NCI-H1930 (cell line): ENCODE measurements at regions not wholly inside any gene's neighbourhood (a gene's known extent, or its start where the extent isn't known, plus 50 kb on each side); places are given as distances from the start of the nearest gene placed in this dataset.
A peak's percentile ranks its signal among the peaks of the same experiment; 100 is the strongest.

ENCODE experiments used
- DNase-seq, 2 experiments: peaks; one replicate each; lab custom pipeline; 2025; lab: John Stamatoyannopoulos, UW

DNA sequence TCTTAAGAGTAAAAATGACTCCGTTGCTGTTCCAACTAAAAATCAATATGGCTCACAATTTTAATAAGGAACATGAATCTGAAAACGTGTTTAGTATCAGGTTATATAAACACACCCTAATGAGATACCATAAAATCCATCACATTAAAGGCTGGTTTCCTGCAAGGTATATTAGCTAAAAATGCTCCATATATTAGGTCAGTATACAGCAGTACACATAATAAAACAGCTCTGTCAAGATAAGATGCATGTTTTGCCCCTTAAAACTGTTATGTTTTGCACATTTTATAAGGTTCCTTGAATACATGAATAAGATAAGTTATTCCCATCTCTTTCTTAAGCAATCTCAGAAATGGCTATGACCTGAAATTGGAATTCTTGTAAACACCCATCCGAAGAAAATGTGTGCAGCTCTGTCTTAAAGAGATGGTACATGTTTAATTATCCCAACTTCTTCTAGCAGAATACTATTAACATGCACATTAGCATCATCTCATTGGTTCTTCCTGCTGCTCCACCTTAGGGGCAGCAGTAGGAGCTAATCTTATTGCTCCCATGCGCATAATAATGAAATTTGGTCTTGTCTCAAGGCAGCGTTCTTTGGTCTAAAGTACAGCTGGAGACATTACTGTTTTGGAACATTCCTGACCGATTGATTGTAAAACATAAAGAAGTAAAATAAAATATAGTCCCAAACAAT lies 836.1 kb upstream of the FANCL start:
- no peak for DNase-seq

DNA sequence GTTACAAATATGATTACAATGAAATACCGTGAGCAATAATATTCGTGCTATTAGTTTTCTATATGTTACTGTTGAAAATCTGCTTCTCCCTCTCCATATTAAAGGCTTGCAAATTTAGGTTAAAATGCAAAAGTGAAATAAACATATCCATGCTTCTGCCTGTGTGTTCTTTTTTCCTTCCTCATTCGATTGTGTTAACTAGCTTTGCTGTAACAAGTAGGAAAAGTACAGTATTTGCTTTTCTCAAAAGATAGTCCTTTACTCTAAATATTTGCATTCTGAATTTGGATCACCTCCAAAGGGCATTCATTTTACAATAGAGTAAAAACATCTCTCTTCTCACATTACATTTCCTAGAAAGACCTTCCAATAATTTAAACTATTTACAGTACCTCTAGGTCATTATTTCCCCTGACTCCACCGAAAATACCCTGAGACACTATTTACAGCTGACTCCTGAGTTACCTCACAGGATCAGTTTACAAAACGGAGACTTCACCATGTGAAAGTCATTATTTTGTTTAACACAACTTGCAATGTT lies 835.0 kb upstream of the FANCL start:
- peak in 1 of 2 experiments; percentile 77 for DNase-seq

DNA sequence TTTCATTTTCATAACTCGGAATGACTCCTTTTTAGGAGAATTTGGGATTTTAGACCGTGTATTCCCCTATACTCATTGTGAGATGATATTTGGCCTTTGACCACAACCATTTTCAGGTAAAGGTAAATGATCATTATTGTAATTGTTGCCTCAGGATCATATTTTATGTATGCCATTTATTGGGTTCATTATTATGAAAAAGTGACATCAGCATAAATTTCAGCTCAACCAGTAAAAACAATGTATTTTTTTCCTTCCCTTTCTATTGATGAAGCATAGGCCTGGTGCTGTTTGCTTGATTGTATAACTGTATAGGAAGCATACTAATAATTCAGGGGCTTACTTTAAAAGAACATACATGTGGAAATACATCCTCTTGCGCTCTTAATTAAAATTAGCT lies 832.9 kb upstream of the FANCL start:
- no peak for DNase-seq

DNA sequence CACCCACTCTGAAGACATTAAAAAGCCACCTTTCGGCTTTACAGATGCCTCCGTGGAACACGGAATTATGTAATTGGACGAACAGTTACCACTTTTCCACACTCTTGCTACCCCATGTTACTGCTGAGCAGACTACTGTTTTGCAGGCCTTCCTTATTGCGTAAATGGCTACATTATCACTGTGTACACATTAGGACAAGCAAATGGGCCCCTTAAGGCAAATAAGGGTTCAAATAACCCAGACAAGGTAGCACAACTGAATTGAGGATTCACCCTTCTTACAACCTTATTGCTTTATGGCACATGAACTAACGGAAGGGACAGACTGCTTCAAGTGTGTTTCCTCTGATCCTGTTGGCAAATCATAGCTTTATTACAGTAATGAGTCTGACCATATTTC lies 832.2 kb upstream of the FANCL start:
- DNase-seq: peak in 1 of 2 experiments; percentile 7

DNA sequence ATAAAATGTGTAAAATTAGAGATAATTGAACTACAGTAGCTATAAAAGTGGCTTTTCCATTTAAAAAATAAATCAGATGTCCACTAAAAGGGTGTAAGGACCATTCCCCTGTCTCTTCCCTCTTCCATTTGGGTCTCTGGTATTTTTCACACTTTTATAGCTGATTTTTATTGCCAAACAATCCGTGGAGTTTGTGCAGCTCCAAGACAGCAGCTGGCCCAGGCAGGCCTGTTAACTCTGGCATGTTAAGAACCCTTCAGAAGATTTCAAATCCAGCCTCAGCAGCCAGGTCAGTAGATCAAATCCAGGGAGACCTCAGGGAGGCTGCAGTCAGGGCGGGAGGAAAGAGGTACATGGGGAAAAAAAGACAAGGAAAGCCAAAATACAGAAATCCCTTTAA lies 827.1 kb upstream of the FANCL start:
- DNase-seq: no peak

DNA sequence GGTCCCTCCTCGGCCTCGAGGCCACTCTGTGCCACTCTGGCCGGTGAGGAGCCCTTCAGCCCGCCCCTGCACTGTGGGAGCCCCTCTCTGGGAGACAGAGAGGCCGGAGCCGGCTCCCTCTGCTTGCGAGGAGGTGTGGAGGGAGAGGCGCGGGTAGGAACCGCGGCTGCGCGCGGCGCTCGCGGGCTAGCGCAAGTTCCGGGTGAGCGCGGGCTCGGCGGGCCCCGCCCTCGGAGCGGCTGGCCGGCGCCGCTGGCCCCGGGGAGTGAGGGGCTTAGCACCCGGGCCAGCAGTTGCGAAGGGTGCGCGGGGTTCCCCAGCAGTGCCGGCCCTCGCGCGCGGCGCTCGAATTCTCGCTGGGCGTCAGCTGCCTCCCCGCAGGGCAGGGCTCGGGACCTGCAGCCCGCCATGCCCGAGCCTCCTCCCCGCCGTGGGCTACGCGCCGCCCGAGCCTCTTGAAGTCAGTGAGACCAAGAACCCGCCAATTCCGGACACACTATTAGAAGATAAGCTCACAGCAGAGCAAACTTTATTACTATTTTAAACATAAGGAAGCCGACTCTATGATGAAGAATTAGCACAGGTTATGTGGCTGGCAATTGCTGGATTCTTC lies 825.8 kb upstream of the FANCL start:
- no peak for DNase-seq

DNA sequence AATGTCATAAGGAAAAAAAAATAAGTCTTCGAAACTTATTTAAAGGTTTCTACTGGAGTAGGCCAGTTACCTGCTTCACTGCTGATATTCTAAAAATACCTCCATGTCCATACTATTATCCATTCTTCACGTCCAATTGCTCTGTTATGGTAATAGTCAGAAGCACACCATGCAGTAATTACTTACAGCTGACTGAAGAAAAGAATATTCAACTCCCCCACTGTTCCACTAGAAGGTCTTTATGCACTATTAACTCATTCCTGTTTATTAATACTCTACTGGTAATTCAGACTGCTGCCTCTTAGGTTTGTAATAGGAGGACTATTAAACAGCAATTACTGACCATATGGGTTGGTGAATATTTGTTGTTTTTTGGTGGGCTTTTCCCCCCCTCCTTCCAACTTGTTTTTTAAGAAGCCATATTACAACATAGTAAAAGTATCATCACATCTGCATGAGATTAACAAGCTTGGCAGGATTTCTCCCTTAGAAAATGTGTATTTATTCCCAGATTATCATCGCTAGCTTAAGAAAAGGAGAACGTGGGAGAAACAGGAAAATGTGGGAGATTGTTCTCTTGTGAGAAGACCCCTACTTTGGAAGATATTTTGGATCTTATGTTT lies 806.4 kb upstream of the FANCL start:
- DNase-seq: no peak

DNA sequence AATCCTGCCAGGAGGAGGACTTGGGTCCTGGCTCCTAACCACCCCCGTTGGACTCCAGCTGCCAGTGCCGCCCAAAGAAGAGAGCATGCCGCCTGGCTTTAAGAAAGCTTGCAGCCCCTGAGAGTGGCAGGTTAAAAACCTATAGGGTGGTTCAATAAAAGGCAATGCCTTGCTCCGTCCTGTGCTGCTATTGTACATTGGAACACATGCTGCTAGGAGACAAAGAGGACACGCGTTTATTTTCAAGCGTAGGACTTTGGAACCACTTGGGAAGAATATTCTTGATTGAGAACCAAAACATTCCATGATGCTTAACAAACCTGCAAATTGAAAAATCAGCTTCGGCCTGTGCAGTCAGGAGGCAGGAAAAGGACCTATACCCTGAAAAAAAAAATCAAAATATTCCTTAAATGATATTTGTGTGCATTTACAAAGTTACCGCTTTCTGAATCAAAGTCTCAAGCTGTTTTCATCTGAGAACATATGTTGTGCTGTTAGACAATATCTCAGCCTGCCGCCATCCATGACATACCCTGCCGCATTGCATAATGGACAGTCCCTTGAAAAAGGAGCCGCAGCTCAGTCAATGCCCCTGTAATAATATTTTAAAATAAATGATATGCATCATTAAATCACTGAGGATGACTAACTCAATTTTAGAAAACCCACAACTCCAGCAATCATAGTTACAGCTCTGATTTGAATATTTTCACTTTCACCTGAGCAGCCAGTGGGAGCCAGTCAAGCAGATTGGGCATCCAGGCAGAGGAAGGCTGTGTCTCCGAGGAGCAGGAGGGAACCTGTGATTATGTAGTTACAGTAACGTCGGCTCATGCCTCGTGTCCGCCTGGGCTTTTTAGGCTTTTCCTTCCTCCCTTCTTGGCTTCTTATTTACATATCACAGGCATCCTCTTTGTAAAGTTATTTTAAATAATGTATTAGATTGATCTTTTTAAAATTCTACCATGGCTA lies 805.6 kb upstream of the FANCL start:
- DNase-seq: no peak

DNA sequence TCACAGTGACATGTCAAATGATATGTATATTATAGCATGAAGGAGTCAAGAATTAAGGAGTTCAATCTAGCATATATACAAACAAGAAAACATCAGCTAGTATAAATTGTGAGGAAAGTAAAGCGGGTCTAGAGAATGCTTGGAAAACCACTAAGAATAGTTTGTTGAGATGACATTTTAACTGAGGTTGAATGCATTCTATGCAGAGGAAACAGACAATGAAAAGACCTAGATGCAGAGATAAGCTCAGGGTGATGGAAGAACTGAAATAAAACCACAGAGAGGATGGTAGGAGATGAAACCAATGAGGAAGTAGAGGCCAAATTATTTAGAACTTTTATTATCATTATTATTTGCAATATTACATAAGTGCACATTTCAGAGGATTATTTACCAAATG lies 803.6 kb upstream of the FANCL start:
- DNase-seq: no peak

DNA sequence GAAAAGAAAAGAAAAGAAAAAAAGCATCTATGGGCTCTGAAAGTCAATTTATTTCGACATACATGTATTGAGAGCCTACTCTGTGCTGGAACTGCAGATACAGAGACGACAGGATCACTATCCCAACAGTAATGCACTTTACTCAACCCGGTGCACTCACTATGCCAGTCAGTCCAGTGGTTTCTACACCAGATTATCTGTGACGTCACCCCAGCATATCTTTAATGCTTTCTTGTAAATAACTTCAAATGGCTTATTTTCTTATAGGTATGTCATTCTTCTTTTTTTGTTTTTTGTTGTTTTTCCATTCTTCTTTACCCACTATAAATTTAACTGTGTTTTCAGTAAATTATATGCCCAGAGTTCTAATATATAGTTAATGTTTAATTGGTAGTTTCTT lies 800.0 kb upstream of the FANCL start:
- no peak for DNase-seq

DNA sequence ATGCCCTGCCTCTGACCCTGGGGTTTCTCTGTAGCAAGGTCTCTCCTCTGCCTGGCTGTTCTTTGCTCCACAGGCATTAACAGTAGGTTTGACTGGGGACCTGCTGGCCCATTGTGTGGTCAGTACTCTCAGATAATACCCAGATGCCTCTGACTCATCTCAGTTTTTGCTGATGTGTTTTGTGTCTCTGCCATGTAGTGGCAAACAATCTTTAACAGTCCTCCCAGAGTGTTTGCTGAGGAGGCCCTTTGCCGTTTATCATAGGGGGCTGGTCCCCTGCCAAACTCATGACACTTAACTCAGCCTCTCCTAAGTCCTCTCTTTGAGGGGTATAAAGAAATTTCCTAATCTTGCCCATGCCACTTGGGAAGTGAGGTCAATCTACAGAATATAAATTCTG lies 793.7 kb upstream of the FANCL start:
- DNase-seq: peak in 1 of 2 experiments; percentile 23

DNA sequence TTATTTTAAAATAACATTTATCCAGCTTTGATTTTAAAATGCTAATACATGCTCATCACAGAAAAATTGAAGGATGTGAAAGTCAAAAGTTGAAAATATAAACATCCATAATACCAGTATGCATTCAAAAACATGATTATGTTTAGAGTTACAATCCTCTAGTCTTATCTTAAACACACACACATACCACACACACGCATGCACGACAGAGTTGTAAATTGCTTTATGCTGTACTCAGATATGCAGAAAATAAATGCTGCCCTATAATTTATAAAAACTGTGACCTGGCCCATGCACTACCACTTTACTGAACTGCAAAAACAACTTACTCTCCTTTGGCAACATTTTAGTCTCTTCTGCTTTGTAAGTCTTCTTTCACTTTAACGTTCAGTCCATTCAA lies 793.0 kb upstream of the FANCL start:
- no peak for DNase-seq

DNA sequence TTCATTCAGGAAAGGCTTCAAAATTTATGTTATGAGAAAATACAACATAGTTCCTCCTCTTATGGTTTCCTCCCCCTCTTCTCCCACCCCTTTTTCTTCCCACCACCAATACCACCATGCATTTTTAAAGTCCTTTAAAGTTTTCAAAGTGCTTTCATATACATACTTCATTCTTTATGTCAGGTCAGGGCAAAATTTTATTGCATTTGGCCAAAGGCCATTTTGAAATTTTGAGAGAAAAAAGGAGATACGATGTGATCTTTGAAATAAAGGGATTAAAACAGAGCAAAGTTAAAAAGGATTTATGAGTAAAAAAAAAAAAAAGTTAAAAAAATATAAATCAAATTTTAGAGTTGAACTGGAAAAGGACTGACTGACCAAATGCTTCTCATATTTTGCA lies 792.5 kb upstream of the FANCL start:
- DNase-seq: no peak

DNA sequence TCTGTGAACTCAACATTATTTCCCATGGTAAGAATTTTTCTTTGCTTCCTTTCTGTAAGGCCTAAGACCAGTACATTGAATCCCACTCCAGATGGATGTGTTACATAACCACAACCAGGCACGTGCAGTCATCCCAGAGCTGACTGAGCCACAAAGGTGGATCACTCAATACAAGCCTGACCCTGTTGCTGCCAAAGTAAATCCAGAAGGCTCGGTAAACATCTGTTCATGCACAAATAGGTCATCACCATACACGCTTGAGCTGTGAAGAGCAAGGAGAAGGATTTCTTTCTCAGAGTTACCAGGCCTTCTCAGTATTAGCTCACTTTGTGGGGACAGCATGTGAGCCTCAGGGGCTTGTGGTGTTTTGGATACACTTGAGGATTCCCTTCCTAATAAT lies 791.4 kb upstream of the FANCL start:
- DNase-seq: no peak

DNA sequence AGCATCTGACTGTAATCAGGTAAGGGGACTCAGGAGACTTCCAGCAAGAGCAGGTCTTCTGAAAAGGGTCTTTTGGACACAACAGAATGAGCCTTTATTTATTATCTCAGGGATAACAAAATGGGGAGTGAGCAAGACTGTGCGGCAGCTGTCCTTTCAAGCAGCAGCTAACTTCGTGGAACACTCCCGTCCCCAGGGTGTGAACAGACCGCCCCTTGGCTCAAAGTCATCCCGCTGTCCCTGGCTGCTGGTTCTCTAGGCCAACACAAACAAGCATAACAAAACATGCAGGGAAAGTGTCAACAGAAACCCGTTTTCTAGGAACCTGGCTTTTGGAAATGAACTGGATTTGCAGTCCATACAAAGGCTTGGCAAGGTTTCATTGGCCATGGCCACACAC lies 787.9 kb upstream of the FANCL start:
- DNase-seq: no peak

DNA sequence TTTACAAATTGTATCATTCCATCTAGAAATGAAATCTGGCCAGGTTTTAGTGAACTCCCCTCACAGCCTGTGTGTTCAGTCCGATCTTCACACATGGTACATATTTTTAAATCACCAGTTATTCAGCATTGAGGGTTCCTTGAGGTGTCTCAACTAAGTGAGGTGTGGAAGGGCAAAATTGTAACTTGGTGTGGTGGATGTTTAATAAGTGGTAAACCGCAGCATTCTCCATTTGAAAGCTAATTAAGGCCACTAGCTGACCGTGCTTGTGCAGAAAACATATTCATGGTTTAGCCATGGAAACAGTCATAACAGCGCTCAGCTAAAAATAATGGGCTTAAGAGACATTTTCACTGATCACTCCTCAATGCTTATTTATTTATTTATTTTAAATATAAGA lies 786.2 kb upstream of the FANCL start:
- DNase-seq: no peak

DNA sequence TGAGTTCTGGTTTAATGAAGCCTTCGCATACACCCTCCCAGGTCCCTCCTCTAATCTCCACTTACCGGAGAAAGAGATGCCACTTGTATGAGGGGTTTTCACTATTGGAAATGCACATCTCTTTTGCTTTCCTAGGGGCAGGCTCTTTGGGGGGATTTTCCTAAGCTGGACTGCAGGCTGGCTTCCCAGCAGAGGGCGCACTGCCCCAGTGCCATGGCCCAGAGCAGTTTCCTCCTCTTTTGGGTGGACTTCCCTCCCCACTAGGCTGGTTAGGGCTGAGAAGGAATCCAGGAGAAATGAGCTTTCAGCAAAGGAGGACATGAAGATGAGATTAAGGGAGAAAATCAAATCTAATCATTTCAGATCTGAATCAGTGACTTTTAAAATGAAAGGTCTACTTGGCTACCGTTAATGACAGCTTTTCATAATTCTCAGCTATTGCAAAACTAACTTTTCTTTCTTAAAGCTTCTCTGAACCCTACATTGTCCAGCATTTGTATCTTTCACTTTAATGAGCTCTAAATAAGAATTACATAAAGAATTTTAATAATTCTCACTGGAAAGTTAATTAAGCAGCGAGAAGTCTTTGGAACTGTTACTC lies 784.1 kb upstream of the FANCL start:
- DNase-seq: no peak

DNA sequence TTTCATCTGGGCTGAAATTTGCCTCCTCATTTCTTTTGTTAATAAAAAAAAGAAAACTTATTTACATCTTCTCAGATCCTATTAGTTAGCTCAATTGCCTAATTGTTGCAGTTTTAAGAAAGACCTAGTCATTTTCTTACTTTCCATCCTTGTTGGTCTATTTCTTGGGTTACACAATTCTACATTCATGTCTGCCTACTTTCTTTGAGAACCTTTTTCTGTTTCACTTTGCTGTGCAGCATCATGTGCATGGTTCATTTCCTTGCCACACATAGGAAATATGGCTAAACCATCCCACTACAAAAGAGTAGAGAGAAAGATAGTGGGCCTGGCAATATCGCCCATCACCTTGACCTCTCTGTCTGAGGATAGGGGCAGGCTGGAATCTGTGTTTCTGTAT lies 780.7 kb upstream of the FANCL start:
- DNase-seq: no peak

DNA sequence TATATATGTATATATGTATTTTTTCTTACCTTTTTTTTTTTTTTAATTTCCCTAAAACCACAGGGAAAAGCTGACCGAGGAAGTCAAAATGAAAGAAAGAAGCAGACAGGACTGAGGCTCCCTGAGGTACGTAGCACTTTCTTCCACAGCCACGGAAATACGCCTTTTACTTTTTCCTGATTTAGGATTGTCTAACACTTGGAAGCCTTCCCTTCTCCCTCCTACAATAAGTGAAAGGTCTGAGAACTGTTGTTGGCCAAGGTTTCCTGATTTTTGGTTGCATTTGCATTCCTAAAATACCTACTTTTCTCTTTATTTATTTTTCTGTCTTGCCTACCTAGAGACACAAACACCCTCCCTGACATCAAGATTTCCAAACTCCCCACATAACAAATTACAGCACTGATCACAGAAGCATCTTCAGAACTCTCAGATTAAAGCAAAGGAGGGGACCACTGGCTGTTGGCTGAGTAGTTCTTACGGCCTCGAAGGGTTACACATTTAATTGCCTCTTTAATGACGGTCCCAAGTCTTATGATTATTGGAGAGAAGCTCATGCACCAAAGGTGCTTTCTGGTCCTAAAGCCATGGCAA lies 778.5 kb upstream of the FANCL start:
- no peak for DNase-seq

DNA sequence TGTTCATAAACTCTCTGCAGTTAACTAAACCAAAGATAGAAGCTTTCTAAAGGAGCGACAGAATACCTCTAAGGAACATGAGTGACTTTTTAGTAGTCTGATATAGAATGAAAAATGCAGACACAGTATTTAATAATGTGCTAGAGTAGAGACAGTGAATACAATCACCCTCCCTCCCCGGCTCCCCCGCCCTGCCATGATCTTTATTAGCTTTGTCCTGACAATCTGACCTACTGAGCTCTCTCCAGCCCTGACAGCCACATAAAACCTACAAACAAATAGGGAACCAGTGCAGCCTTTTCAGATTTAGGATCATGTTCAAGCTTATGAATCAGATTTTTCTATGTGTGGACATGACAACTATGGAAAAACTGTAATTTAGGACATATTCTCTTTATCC lies 777.6 kb upstream of the FANCL start:
- no peak for DNase-seq

DNA sequence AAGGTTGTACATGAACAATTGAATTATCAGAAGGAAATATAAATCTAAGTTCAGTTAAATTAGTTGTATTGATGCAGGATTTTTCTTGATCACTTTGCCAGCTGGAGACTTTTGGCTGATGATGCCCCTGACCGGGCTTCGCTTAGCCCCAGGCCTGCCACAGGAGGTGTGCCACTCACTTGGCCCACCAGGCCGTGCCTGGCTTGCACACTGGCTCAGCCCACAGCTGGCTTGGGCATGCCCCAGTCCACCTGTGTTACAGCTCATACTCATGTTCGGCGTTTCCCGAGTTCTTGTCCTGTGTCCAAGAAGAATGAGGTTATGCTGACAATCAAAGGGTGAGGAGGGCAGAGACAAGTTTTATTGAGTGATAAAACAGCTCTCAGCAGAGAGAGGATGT lies 773.9 kb upstream of the FANCL start:
- DNase-seq: no peak
